HUDEP-2 (cell line): ENCODE measurements at regions not wholly inside any gene's neighbourhood (a gene's known extent, or its start where the extent isn't known, plus 50 kb on each side); places are given as distances from the start of the nearest gene placed in this dataset.
"Not testable (repeated sequence)": the region's sequence is repeated elsewhere in the genome, so short reads cannot be mapped to it uniquely, and the experiment has no call there.

Source experiments
- DNase-seq, 76 experiments: peaks; one replicate each; lab custom pipeline; 2025; ENCODE audit not compliant: unreplicated experiment in 76 of 76; lab: John Stamatoyannopoulos, UW

DNA sequence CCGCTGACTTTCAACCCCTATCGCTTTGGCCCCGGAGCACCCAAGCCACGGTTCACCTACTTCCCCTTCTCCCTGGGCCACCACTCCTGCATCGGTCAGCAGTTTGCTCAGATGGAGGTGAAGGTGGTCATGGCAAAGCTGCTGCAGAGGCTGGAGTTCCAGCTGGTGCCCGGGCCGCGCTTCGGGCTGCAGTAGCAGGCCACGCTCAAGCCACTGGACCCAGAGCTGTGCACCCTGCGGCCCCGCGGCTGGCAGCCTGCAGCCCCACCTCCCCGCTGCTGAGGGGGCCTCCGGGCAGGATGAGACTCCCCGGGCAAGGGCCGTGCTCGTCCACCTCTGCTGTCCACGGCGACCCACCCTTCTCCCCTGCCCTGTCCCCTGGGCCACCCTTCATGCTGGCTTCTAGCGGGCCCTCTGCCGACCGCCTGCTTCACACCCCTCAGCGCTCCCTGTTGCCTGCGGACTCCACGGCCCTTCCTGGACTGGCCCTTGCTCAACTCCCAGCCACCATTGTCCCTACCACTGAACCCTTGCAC is 92.2 kb upstream of the TRABD2B start:
- no peak for DNase-seq

- no peak for DNase-seq
Measured at GRCh38 chr1:48084826-48085225, 87.6 kb upstream of the TRABD2B start.

DNA sequence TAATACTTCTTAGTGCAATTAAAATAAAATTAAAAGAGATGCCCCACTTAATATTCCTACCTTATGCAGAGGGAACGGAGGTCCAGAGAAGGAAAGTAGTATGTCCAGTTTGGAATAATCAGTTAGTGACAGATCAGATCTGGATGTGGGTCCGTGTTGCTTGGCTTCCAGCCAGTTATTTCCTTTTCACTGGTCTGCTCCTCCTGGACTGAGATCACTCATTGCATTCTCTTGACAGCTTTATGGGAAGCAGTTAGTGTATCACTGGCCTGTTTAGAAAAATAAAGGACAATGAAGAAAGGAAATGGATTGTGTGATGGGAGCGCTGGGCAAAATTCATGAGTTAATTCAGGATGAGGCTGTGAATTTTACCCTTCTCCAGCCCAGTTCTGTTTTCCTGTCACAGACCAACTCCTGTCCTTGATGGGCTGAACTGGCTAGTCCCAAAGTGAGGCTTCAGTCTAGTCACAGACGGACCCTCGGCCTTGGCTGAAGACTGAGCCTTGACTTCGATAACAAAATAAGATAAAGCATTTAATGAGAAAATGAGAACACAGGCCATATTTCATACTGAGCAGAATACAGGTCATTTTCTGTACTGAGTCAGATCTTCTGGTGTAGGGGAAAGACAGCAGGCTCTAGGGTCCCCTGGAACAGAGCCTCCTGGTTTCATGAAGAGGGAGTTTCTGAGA is 85.2 kb upstream of the TRABD2B start:
- no peak for DNase-seq

DNA sequence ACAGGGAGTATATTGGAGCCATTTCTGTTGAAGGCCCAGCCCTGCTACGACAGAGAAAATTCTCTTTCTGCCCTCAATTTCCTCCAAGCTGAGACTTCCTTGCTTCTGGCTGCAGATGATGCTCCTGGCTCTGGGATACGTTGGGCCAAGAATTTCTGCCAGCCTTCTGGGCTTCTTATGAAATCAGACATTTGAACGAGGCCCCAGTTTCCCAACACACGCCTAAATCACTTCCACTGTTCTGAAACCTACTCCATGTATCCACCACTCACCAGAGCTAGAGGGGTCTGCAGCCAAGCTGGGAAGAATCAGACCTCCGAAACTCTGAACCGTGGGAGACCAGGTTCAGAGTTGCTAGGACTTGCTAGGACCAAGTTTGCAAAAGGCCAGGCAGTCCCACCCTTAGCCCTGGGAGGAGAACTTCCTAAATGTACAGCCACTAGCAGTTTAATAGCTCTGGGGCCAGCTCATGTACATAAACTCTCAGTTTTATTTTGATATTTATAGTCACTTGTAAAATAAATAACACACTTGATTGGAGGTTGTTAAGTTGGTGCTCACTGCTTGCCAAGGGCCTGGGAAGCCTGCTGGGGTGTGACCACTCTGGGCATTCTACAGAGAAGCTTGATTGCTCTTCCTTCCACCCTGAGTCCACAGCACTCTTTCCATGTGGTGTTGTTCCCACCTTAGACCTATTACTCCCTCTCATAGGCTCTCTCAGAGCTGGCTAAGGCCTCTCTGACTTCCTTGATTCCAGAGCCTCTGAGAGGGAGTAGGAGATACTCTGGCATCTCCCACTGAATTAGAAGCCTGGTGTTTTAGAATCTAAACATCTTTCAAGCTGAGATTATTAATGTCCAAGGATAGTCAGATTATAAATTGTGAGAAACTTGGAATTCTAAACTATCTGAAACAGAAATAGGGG is 83.4 kb upstream of the TRABD2B start:
- DNase-seq = no peak

- DNase-seq = no peak
Measured at GRCh38 chr1:48079096-48079495, 81.9 kb upstream of the TRABD2B start.

- DNase-seq = no peak
Measured at GRCh38 chr1:48077795-48078222, 80.6 kb upstream of the TRABD2B start.

GRCh38 chr1:48076017-48076416 is 78.8 kb upstream of the TRABD2B start:
- DNase-seq = no peak

GRCh38 chr1:48073798-48074530 is 76.8 kb upstream of the TRABD2B start:
- no peak for DNase-seq

- no peak for DNase-seq
Measured at GRCh38 chr1:48071513-48071912, 74.3 kb upstream of the TRABD2B start.

GRCh38 chr1:48070396-48070750 is 73.2 kb upstream of the TRABD2B start:
- no peak for DNase-seq

DNA sequence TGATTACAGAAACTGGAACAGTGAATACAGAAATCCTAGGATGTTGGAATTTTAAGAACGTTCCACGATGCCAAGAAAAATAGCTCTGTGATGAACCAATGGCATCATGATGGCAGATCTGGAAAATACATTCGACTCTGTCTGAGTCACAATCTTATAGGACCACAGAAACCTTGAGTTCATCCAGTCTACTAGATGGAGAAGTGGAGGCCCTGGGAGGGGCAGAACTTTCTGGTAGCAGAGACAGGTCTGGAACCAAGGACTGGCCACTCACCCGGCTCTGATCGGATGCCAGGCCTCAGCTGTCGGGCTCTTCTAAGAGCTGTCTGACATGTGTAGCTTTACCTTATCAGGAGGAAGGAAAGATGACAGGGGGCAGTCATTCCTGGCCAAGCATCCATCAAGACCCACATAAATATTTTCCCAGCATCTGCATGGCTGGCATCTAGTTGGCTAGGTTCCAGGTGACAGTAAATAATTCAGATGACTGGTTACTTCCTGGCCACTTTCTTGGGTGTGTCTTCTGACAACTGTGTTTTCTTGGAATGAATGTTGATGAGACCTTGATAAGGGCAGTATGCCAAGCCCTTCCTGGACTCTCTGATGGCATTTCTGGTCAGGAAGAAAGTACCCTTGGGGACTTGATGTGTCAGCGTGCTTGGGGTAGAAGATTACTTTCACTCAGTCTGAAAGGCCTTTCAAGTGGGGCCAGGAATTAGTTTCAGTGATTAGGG is 72.6 kb upstream of the TRABD2B start:
- DNase-seq = no peak

GRCh38 chr1:48068206-48068605 is 71.0 kb upstream of the TRABD2B start:
- no peak for DNase-seq

GRCh38 chr1:48066936-48067335 is 69.8 kb upstream of the TRABD2B start:
- no peak for DNase-seq

- not testable (repeated sequence) for DNase-seq
Measured at GRCh38 chr1:48064693-48065092, 67.5 kb upstream of the TRABD2B start.

GRCh38 chr1:48062353-48062752 is 65.2 kb upstream of the TRABD2B start:
- no peak for DNase-seq

DNA sequence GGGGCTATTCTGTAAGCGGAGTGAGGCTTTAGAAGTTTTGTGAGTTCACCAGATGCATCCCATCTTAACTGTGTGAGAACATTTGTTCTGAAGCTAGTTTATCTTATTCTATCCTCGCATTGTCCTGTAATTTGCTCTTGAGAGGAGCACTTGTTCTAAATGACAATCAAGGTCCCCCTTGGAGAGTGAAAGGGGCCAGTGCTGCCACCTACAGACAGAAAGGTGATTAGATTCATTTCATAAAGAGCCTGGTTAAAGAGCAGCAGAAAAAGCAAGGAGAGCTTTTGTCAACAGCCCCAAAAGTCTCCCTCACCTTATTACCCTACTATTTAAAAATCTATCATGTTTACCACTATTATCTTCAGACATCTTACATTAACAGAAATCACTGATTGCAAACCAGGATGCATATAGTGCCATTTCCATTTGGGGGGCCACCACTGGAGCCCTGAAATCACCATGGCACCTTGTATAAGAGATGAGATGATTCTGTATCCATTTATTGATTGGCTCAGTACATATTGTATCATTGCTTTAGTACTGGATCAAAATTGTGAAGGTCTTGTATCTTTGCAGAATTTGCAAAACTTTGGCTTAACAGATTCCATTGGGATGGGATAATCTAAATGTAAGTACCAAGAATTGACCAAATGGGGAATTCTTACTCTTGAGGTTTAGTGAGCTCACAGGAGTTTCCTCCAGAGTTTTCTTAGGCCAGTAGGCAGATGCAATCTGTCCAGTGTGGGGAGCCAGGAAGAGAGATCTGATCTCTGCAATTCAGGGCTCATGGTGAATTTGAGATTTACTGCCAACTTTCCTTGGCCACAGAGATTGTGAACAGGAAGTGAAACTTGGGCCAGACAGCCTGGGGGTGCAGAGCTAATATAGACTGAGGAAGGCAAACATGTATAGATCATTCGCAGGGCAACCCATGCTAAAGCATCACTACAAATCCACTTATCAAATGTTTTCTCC is 64.3 kb upstream of the TRABD2B start:
- peak in 26 of 76 experiments; percentile 0 to 55 (median 10) for DNase-seq

DNA sequence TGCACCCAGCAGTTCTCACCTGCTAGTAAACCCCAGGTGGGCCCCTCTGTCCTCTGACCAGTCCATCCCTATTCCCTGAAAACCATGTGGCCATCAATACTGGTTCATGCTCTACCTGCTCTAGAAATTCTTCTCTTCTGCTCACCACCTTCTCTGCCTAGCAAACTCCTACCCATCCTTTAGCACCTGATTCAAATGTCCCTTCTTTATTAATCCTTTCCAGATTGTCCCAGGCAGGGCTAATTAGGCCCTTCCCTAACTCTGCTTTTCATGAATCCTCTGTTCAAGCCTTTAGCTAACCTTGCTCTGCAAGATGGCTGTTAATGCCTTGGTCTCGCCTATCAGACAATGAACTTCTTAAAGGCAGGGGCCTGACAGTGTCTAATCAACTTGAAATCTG is 62.1 kb upstream of the TRABD2B start:
- DNase-seq = no peak

DNA sequence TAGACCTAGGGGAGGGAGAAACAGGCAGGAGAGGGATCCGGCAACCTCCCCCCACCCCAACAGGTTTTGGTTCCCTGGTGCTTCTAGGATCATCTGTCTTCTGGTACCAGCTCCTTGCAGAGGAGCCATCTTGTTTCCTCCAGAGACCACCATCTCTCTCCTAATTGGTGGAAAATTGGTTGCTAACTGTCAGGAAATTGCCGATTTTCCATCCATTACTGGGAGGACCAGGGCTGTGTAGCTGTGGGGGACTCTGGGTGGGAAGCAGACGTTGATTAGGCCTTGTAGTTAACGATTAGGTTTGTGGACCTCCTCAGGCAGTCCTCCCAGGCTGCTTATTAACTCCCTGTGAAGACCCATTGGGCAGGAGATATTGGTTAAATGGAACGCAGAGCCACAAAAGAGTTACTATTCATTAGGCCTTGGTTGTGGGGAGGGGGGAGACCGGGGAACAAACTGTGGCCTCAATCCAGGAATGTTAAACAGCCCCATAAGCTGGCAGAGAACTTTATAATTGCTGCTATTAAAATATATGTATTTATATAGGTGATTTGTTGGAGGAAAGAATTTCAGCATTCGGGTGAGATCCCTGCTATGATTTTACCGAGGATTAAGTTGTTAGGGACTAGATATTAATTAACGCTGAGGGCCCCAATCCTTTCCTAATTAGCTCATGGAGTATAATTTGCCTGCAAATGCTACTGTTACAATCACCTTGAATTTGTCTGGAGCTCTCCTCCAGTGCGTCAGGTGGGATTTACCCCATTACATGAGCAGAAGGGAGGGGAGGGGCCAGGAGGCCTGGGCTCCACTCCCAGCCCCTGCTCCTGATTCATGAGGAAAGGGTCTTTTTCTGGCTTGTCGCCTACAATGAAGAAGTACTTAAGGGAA is 61.2 kb upstream of the TRABD2B start:
- no peak for DNase-seq
